Brain microvascular endothelial cell (primary cell): ENCODE measurements at regions not wholly inside any gene's neighbourhood (a gene's known extent, or its start where the extent isn't known, plus 50 kb on each side); places are given as distances from the start of the nearest gene placed in this dataset.

ENCODE experiments used
- DNase-seq: peaks from one replicate; pipeline ENCODE4 v3.0.0-alpha.2; 2020
- H3K27ac ChIP-seq: fragments of 250-450 bp; sonication (Bioruptor Pico); 2 replicates; pipeline ENCODE4 v1.5.1; 2020; ENCODE audit warnings: mild to moderate bottlenecking, moderate library complexity
- H3K27me3 ChIP-seq: fragments of 250-450 bp; sonication (Bioruptor Pico); replicated peaks from 2 replicates; pipeline ENCODE4 v1.5.1; 2020; ENCODE audit warnings: mild to moderate bottlenecking
- H3K36me3 ChIP-seq: fragments of 250-450 bp; sonication (Bioruptor Pico); replicated peaks from 2 replicates; pipeline ENCODE4 v1.5.1; 2020; ENCODE audit warnings: mild to moderate bottlenecking
- H3K4me3 ChIP-seq: 2 replicates; pipeline ENCODE4 v1.5.1; 2011; ENCODE audit warnings: low read depth, mild to moderate bottlenecking, control low read depth, low read length, moderate library complexity
- in situ Hi-C: cut with HindIII; loops from 2 replicates; pipeline ENCODE4 v1.10.0; 2017; ENCODE audit warnings: low sequenced_read_pairs, low pct_ligation_motif_present
- TF ChIP-seq, protein P1 (sequence below): IDR thresholded peaks from 2 replicates; pipeline ENCODE4 v1.5.1; 2011; ENCODE audit warnings: low read depth, mild to moderate bottlenecking, moderate library complexity, low read length, control low read depth, inconsistent platforms; ENCODE audit errors: missing control alignments

DNA sequence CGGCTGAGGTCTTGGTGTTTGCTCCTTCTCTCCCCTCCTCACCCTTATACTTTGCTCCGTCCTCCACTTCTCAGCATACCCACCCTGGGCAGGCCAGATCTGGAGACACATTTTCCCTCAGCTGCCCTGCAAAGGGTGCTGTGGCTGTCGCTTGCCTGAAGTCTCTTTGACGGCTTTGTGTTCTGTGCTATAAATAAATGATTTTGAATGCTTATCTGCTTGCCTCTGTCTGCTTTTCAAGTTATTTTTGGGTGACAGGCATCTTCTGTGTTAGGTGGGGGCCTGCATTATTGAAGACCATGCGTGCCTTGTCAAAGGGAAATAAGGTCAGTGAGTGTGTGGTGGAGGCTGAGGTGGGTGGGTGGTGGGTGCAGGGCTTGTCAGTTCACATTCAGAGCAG, 66.9 kb upstream of the KCND3 start:
- H3K4me3 ChIP-seq, result no peak overlapping the region
- TF ChIP-seq, protein P1, sequence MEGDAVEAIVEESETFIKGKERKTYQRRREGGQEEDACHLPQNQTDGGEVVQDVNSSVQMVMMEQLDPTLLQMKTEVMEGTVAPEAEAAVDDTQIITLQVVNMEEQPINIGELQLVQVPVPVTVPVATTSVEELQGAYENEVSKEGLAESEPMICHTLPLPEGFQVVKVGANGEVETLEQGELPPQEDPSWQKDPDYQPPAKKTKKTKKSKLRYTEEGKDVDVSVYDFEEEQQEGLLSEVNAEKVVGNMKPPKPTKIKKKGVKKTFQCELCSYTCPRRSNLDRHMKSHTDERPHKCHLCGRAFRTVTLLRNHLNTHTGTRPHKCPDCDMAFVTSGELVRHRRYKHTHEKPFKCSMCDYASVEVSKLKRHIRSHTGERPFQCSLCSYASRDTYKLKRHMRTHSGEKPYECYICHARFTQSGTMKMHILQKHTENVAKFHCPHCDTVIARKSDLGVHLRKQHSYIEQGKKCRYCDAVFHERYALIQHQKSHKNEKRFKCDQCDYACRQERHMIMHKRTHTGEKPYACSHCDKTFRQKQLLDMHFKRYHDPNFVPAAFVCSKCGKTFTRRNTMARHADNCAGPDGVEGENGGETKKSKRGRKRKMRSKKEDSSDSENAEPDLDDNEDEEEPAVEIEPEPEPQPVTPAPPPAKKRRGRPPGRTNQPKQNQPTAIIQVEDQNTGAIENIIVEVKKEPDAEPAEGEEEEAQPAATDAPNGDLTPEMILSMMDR, result no peak
- in situ Hi-C loops, result no loop called here
- no peaks in the 10 kb centered on the region for H3K27me3 ChIP-seq
- DNase-seq, result no peak
- no peaks in the 10 kb centered on the region for H3K36me3 ChIP-seq
- H3K27ac ChIP-seq, result no peak overlapping the region

DNA sequence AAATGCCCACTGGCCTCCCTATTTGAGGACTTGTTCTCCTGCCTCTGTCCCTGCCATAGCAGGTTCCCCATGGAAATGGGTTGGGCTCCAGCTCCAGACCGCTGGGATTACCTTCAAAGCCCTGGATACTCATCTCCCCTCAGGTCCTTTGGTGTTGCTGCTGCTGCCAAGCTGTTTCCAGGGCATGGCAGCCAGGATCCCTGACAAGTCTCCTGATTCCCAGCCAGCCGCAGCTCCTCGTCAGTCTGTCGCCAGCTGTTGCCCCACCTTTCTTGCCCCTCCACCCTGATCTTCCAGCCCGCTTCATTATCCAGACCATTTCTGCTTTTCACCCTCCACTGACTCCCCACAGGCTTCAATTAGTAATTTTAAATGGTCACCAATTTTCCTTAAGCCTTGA, 68.3 kb upstream of the KCND3 start:
- no peaks in the 10 kb centered on the region for H3K27me3 ChIP-seq
- H3K27ac ChIP-seq, result no peak overlapping the region
- DNase-seq, result no peak
- H3K4me3 ChIP-seq, result no peak overlapping the region
- H3K36me3 ChIP-seq, result no peaks in the 10 kb centered on the region
- in situ Hi-C loops, result no loop called here
- TF ChIP-seq, protein P1, result no peak

DNA sequence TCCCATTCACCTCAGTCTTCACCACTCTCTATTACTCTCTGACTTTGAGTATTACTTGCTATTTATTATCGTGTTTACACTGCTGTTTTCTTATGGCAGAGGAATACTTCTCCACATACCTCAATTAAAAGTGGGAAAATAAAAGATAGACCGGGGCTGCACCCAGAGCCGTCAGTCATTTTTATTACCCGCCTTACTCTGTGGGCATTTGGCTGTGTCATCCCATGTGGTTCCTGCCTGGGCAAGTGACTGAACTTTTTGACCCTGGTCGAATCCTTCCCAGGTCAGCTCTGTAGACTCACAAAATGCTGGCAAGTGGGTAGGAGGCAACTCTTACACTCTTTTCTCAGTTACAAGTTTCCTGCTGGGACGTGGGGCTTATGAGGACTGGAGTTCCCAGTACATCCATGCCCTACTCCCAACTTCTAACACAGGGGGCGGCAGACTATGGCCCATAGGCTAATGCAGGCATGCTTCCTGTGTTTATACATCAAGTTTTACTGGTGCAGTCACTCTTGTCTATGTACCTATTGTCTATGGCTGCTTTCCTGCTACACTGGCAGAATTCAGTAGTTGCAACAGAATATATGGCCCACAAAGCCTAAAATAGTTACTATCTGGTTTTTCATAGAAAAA, 69.5 kb upstream of the KCND3 start:
- Histone ChIP-seq H3K27me3 (no peaks in the 10 kb centered on the region), H3K36me3 (no peaks in the 10 kb centered on the region), H3K4me3 (no peak overlapping the region), H3K27ac (no peak overlapping the region)
- TF ChIP-seq, protein P1, result no peak
- in situ Hi-C loops, result no loop called here
- no peak for DNase-seq

DNA sequence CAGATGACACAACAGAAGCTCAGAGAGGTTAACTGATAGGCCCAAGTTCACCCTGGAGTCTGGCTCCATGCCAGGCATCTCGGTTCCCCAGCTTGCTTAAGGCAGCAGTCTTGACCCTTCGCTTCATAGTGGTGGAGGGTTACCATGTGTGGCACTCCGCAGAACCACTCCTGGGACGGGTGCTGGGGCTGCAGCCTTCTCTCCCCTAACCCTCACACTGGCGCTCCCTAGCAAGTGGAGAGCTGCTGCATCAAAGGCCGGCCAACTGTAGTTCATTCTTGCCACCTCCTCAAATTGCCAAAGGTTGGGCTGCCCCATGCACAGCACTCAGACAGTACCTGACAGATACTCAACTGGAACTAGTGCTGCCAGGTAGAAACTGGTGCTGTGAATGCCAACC, 70.2 kb upstream of the KCND3 start:
- TF ChIP-seq, protein P1, result no peak
- H3K27ac ChIP-seq, result no peak overlapping the region
- in situ Hi-C loops, result no loop called here
- no peak overlapping the region for H3K4me3 ChIP-seq
- H3K36me3 ChIP-seq, result no peaks in the 10 kb centered on the region
- no peak for DNase-seq
- no peaks in the 10 kb centered on the region for H3K27me3 ChIP-seq

DNA sequence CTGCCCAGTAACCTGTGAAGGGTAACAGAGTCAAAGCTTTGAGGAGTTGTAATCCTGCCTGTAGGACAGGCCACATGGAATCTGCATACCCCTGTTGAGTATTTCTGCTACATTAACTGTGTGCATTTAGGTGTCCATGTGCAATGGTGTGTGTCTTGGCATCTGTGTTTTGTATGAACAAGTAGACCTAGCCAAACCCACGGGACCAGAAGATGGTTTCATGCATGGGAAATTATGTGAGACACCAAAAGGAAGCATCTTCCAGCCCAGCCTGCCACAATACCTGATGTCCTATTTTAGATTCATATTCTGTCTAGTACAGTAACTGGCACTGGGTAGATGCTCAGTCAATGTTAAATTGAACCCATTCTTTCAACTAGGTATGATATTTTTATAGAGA, 70.8 kb upstream of the KCND3 start:
- in situ Hi-C loops, result no loop called here
- Histone ChIP-seq H3K27ac (no peak overlapping the region), H3K4me3 (no peak overlapping the region), H3K36me3 (no peaks in the 10 kb centered on the region), H3K27me3 (no peaks in the 10 kb centered on the region)
- TF ChIP-seq, protein P1, result no peak
- no peak for DNase-seq

DNA sequence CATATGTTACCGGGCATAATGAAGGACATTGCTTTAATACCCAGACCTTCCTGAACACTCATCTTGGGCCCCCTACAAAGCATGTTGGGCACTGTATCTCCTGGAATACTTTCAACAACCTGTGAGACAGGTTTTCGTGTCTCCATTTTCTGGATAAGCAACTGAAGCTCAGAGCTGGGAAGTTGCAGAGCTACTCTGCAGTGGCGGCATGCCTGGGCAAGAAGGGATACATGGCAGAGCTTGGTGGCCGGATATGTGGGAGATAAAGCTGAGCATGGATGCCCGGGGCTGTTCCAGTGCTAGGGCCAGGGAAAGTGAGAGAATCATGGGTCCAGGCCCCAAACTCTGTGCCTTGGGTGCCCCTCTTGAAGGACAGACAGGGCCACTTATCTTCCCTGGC, 71.6 kb upstream of the KCND3 start:
- DNase-seq, result no peak
- no peak overlapping the region for H3K27ac ChIP-seq
- H3K4me3 ChIP-seq, result no peak overlapping the region
- no peaks in the 10 kb centered on the region for H3K27me3 ChIP-seq
- TF ChIP-seq, protein P1, result no peak
- in situ Hi-C loops, result no loop called here
- H3K36me3 ChIP-seq, result no peaks in the 10 kb centered on the region
